ENCODE measurements at regions not wholly inside any gene's neighbourhood (a gene's known extent, or its start where the extent isn't known, plus 50 kb on each side); places are given as distances from the start of the nearest gene placed in this dataset.

- no TSS peak for BruUV-seq (replicated peaks)
- H3K27me3 ChIP-seq (ENCODE audit: control insufficient read depth, insufficient read depth, low read length): no peaks in the 10 kb centered on the region
- ChIA-PET POLR2A (no interaction called here), CTCF (no interaction called here)
- no peak overlapping the region for H3K27ac ChIP-seq (ENCODE audit: low read length)
- H3K4me1 ChIP-seq (ENCODE audit: control insufficient read depth, insufficient read depth, low read length): no peaks in the 10 kb centered on the region
- no peaks in the 10 kb centered on the region for H3K9me3 ChIP-seq (ENCODE audit: control insufficient read depth, insufficient read depth, low read depth, low read length)
- no peak overlapping the region for H3K4me3 ChIP-seq (ENCODE audit: low read depth in 2 of 2, low read length in 2 of 2)
- intact Hi-C loops (cut with micrococcal nuclease; ENCODE audit: unreplicated experiment) (no loop called here), in situ Hi-C loops (cut with HindIII; ENCODE audit: low pct_unique_long_range_greater_than_20kb, low sequenced_read_pairs) (no loop called here)
- DNase-seq (ENCODE audit: low read depth, low spot score) (no peak), ATAC-seq (no peak)
- TF ChIP-seq, protein P1, sequence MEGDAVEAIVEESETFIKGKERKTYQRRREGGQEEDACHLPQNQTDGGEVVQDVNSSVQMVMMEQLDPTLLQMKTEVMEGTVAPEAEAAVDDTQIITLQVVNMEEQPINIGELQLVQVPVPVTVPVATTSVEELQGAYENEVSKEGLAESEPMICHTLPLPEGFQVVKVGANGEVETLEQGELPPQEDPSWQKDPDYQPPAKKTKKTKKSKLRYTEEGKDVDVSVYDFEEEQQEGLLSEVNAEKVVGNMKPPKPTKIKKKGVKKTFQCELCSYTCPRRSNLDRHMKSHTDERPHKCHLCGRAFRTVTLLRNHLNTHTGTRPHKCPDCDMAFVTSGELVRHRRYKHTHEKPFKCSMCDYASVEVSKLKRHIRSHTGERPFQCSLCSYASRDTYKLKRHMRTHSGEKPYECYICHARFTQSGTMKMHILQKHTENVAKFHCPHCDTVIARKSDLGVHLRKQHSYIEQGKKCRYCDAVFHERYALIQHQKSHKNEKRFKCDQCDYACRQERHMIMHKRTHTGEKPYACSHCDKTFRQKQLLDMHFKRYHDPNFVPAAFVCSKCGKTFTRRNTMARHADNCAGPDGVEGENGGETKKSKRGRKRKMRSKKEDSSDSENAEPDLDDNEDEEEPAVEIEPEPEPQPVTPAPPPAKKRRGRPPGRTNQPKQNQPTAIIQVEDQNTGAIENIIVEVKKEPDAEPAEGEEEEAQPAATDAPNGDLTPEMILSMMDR (IDR thresholded peaks at IDR 0.05): no peak
- TF ChIP-seq TCF7L2 (IDR thresholded peaks at IDR 0.05; ENCODE audit: low read depth, low read length): no peak
- TF ChIP-seq SIN3A (IDR thresholded peaks at IDR 0.05; ENCODE audit: borderline replicate concordance, insufficient read depth, low read depth, low read length): no peak
- no peak for TF ChIP-seq REST (IDR thresholded peaks at IDR 0.05; ENCODE audit: insufficient read depth in 1 of 2, low read depth in 2 of 2, low read length in 1 of 2)
- no peak for TF ChIP-seq POLR2AphosphoS5 (IDR thresholded peaks at IDR 0.05; ENCODE audit: low read depth, low read length)
- H3K36me3 ChIP-seq (ENCODE audit: control insufficient read depth, insufficient read depth, low read length): no peaks in the 10 kb centered on the region
Observed at GRCh38 chr18:46320297-46320696, 216.1 kb downstream of the HAUS1 start.

DNA sequence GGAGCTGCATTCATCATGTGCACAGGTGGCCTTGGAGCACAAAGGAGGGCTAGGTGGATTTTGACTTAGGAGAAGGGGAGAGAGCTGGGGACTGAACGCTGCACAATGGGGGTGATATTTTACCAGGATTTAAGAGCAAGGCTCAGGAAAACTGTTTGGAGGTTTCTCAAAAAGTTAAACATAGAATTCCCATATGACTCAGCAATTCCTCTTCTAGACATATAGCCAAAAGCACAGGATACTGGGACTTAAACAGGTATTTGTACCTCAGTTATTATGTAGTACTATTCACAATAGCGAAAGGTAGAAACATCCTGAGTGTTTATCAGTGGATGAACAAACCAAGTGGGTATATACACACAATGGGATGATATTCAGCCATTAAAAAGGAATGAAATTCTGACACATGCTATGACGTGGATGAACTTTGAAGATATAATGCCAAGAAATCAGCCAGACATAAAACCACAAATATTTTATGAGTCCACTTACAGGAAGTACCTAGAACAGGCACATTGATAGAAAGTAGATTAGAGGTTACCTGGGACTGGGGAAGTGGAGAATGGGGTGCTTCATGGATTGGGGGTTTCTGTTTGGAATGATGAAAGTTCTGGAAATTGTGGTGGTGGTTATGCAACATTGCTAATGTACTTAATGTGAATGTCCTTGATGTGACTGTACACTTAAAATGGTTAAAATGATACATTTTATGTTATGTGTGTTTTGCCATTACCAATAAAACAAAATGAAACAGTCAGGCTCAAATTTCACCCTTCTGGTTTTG is 216.9 kb downstream of the HAUS1 start:
- Histone ChIP-seq H3K36me3 (ENCODE audit: control insufficient read depth, insufficient read depth, low read length) (no peaks in the 10 kb centered on the region), H3K9me3 (ENCODE audit: control insufficient read depth, insufficient read depth, low read depth, low read length) (no peaks in the 10 kb centered on the region), H3K27ac (ENCODE audit: low read length) (no peak overlapping the region), H3K4me3 (ENCODE audit: low read depth in 2 of 2, low read length in 2 of 2) (no peak overlapping the region), H3K27me3 (ENCODE audit: control insufficient read depth, insufficient read depth, low read length) (no peaks in the 10 kb centered on the region), H3K4me1 (ENCODE audit: control insufficient read depth, insufficient read depth, low read length) (no peaks in the 10 kb centered on the region)
- no peak for ATAC-seq
- TF ChIP-seq TCF7L2 (IDR thresholded peaks at IDR 0.05; ENCODE audit: low read depth, low read length) (no peak), POLR2AphosphoS5 (IDR thresholded peaks at IDR 0.05; ENCODE audit: low read depth, low read length) (no peak), REST (IDR thresholded peaks at IDR 0.05; ENCODE audit: insufficient read depth in 1 of 2, low read depth in 2 of 2, low read length in 1 of 2) (no peak)
- TF ChIP-seq, protein P1 (IDR thresholded peaks at IDR 0.05): no peak
- BruUV-seq (replicated peaks): no TSS peak
- ChIA-PET POLR2A (no interaction called here), CTCF (no interaction called here)
- in situ Hi-C loops (cut with HindIII; ENCODE audit: low pct_unique_long_range_greater_than_20kb, low sequenced_read_pairs) (no loop called here), intact Hi-C loops (cut with micrococcal nuclease; ENCODE audit: unreplicated experiment) (no loop called here)
- no peak for DNase-seq (ENCODE audit: low read depth, low spot score)

Measured in Panc1 (cell line).